ENCODE measurements at regions not wholly inside any gene's neighbourhood (a gene's known extent, or its start where the extent isn't known, plus 50 kb on each side); places are given as distances from the start of the nearest gene placed in this dataset.
A peak's percentile ranks its signal among the peaks of the same experiment; 100 is the strongest.

DNA sequence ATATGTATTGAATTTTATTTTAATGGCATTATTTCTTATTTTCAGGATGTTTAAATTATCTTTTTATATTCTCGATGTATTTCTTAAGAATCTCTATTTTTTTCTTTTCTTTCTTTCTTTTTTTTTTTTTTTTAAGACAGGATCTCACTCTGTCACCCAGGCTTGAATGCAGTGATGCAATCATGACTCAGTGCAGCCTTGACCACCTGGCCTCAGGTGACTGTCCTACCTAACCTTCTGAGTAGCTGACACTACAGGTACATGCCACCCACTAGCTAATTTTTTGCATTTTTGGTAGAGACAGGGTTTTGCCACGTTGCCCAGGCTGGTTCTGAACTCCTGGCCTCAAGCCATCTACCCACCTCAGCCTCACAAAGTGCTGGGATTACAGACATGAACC, 143.8 kb upstream of the LAMA2 start:
- no peak for TF ChIP-seq CTCF (IDR thresholded peaks at IDR 0.05; ENCODE audit: low read depth, low read length)

GRCh38 chr6:128738112-128738511, 144.8 kb upstream of the LAMA2 start:
- DNase-seq (ENCODE audit: extremely low read depth, low read depth): no peak
- no peak for TF ChIP-seq CTCF (IDR thresholded peaks at IDR 0.05; ENCODE audit: low read depth, low read length)

More for the DNA sequence above, 143.8 kb upstream of the LAMA2 start:
- no peak for DNase-seq (ENCODE audit: extremely low read depth, low read depth)

DNA sequence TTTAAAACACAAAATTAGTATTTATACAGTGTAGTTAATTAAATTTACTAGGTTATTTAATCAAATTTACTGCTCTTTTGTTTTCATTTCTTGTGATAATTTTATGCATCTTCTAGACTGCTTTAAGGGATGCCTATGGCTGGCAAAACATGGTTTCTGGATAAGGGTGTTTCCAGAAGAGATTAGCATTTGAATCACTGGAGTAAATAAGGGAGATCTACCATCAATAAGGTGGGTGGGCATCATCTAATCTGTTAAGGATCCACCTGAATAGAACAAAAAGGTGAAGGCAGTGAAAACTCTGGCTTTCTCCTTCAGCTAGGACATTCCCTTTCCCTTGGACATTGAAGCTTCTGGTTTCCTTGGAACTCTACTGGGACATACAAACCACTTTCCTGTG, 146.2 kb upstream of the LAMA2 start:
- no peak for DNase-seq (ENCODE audit: extremely low read depth, low read depth)
- TF ChIP-seq CTCF (IDR thresholded peaks at IDR 0.05; ENCODE audit: low read depth, low read length): no peak

GRCh38 chr6:128731249-128732165, 151.4 kb upstream of the LAMA2 start:
- peak; percentile 69 for TF ChIP-seq CTCF (IDR thresholded peaks at IDR 0.05; ENCODE audit: low read depth, low read length)
- DNase-seq (ENCODE audit: extremely low read depth, low read depth): no peak

GRCh38 chr6:128727500-128727899, 155.4 kb upstream of the LAMA2 start:
- no peak for DNase-seq (ENCODE audit: extremely low read depth, low read depth)
- no peak for TF ChIP-seq CTCF (IDR thresholded peaks at IDR 0.05; ENCODE audit: low read depth, low read length)

- DNase-seq (ENCODE audit: extremely low read depth, low read depth): no peak
- TF ChIP-seq CTCF (IDR thresholded peaks at IDR 0.05; ENCODE audit: low read depth, low read length): peak; percentile 75
Measured at GRCh38 chr6:128725271-128726233, 157.4 kb upstream of the LAMA2 start.

Measured in AG09319 (cell line).